ENCODE measurements at regions not wholly inside any gene's neighbourhood (a gene's known extent, or its start where the extent isn't known, plus 50 kb on each side); places are given as distances from the start of the nearest gene placed in this dataset.

GRCh38 chr6:76771059-76771634 lies 692.1 kb downstream of the HTR1B start:
- TF ChIP-seq HDGF (IDR thresholded peaks at IDR 0.05; ENCODE audit: borderline replicate concordance) = no peak
- no peak for TF ChIP-seq FOXA1 (IDR thresholded peaks at IDR 0.05)

All from HEK293T (cell line).